Omental fat pad (tissue), 3 donors: ENCODE measurements at regions not wholly inside any gene's neighbourhood (a gene's known extent, or its start where the extent isn't known, plus 50 kb on each side); places are given as distances from the start of the nearest gene placed in this dataset.
A peak's percentile ranks its signal among the peaks of the same experiment; 100 is the strongest.

ENCODE experiments used
- ATAC-seq: fragments of 150-250 bp; one replicate; pipeline ENCODE4 v1.9.1; 2016; ENCODE audit warnings: mild to moderate bottlenecking, moderate library complexity; ENCODE audit not compliant: low FRiP score
- DNase-seq: peaks from one replicate; pipeline ENCODE4 v3.0.0-alpha.2; 2019; ENCODE audit warnings: low spot score
- TF ChIP-seq, protein P1 (sequence below), 3 donors: fragments of 450-650 bp; IDR thresholded peaks; one replicate each; pipeline ENCODE4 v1.5.1; 2016 to 2017; ENCODE audit warnings: antibody characterized with exemption in 3 of 3, mild to moderate bottlenecking in 3 of 3, moderate library complexity in 2 of 3

DNA sequence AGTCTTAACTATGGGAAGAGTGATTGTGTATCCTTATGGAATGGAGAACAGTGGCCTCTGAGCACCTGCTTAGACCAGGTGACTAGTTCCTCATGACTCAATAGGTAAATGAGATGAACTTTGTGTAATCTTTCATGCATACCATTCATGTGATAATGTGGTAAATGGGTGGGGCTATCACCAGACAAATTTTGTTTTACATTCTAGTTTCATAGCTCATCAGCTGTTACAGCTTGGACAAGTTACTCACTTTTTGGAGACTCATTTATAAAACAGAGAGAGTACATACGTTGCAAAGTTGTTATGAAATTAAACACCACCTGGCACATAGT lies 103.7 kb upstream of the TGFBR2 start:
- TF ChIP-seq, protein P1, sequence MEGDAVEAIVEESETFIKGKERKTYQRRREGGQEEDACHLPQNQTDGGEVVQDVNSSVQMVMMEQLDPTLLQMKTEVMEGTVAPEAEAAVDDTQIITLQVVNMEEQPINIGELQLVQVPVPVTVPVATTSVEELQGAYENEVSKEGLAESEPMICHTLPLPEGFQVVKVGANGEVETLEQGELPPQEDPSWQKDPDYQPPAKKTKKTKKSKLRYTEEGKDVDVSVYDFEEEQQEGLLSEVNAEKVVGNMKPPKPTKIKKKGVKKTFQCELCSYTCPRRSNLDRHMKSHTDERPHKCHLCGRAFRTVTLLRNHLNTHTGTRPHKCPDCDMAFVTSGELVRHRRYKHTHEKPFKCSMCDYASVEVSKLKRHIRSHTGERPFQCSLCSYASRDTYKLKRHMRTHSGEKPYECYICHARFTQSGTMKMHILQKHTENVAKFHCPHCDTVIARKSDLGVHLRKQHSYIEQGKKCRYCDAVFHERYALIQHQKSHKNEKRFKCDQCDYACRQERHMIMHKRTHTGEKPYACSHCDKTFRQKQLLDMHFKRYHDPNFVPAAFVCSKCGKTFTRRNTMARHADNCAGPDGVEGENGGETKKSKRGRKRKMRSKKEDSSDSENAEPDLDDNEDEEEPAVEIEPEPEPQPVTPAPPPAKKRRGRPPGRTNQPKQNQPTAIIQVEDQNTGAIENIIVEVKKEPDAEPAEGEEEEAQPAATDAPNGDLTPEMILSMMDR (IDR thresholded peaks at IDR 0.05) = no peak
- ATAC-seq (peak; percentile 69), DNase-seq (no peak)

DNA sequence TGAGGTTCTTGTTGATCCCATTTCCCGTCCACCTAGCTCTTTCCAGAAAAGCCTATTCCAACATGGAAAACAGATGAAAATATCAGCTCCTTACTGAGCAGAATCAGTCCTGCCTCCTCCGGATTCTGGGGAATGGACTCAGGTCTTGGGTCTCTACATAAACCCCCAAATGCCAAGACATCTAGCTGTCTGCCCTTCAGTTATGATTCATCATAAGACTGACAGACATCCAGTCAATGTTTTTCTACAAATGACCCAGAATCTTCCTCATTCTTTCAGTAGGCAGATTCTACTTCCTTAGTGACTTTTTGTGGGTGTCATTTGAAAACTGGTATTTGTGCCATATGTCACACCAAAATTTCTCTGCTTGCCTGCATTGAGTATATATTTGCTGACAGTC lies 103.0 kb upstream of the TGFBR2 start:
- no peak for ATAC-seq
- DNase-seq = no peak
- TF ChIP-seq, protein P1 (IDR thresholded peaks at IDR 0.05) = no peak

DNA sequence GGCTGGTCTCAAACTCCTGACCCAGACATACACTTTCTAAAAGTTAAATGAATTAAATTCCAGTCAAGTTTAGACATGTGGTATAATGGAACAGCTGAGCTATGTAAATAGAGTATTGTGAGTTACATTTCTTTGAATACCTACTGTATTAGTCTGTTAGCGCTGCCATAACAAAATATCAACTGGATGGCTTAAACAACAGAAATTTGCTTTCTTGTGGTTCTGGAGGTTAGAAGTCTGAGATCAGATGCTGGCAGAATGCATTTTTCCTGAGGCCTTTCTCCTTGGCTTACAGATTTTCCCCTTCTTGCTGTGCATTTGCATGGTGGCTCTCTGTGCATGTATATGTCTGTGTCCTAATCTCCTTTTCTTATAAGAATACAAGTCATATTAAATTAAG lies 101.5 kb upstream of the TGFBR2 start:
- TF ChIP-seq, protein P1 (IDR thresholded peaks at IDR 0.05) = no peak
- ATAC-seq (no peak), DNase-seq (no peak)

DNA sequence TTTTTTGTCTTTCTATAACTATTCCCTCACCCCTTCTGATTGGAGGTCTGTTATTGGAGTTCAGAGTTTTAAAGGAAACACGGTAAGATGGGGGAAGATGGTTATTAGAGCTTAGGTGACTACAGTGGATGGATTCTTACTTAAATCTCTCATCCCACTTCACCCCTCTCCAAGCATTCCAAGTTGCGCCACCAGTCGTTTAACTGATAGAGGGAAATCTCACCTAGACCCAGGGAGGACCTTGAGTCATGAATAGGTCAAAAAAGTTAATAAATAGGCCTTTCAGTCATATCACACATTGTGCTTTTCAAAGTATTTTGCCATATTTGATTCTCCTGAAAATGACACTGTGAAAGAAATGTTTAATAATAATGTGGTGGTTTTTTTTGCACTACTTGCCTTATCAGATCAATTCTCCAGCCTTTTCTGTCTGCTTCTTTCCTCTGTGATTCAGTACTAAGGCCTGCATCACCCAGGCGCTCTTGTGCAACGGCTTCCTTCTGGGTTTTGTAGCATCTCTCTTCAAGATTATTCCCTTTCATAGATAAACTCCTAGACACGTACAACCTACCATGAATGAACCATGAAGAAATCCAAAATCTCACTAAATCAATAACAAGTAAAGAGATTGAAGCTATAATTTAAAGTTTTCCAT lies 100.4 kb upstream of the TGFBR2 start:
- DNase-seq (no peak), ATAC-seq (no peak)
- TF ChIP-seq, protein P1 (IDR thresholded peaks at IDR 0.05) = no peak

DNA sequence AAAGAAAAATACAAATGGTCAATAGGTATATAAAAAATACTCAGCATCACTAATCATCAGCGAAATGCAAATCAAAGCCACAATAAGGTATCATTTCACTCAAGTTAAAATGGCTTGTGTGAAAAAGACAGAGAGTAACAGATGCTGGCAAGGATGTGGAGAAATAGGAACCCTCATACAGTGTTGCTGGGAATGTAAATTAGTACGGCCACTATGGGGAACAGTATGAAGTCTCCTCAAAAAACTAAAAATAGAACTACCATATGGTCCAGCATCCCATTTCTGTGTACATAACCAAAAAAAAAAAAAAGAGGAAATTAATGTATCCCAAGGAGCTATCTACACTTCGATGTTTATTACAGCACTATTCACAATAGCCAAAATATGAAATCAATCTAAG lies 98.1 kb upstream of the TGFBR2 start:
- DNase-seq (no peak), ATAC-seq (no peak)
- TF ChIP-seq, protein P1 (IDR thresholded peaks at IDR 0.05) = no peak

DNA sequence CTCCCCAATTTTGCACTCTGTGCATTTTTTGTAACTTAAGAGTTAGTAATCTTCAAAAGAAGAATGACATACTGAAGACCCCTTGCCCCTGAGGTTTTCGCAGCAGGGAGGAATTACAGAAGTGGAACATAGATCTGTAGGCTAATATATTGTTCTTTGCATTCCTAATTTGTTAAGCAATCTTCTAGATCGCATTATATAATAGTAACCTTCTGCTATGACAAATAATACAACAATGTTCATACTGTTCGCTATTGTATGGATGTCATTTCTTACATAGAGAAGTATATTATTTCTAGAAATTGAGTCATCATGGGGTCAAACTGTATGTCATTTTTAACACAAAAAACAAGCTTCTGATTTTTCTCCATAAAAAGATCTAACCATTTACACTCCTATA lies 95.8 kb upstream of the TGFBR2 start:
- TF ChIP-seq, protein P1 (IDR thresholded peaks at IDR 0.05) = no peak
- no peak for ATAC-seq
- no peak for DNase-seq

DNA sequence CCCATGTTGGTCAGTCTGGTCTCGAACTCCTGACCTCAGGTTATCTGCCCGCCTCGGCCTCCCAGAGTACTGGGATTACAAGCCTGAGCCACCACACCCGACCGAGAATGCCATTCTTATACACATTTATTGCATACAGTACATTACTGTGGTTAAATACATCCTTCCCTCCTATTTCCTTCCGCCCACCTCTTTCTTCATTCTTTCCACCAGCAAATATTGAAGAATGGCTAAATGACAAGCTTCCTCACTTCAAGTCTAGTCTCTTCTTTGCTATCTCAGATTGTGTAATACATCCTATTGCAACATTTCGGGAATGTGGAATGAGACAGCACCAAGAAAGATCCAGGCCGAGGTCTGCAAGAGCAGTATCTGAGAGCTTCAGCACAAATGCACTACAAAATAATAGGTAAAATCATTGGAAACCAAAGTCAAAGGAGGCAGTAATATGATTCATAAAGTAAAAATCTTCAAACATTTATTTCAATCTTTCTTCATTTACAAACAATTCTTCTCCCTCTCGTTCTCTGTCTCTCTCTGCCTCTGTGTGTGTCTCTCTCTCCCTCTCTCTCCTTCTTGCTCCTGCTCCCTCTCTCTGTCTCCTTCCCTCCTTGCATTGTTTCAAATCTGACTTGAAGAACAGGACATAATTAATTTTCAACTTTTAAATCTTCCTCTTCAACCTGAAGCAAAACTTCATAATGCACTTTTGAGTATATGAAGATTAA lies 94.7 kb upstream of the TGFBR2 start:
- peak; percentile 91 for ATAC-seq
- TF ChIP-seq, protein P1 (IDR thresholded peaks at IDR 0.05) = no peak
- no peak for DNase-seq
